Tibial nerve (tissue), 4 donors: ENCODE measurements at regions not wholly inside any gene's neighbourhood (a gene's known extent, or its start where the extent isn't known, plus 50 kb on each side); places are given as distances from the start of the nearest gene placed in this dataset.

Experiments
- DNase-seq, 2 donors: peaks; one replicate each; pipeline ENCODE4 v3.0.0-alpha.2; 2019; ENCODE audit warnings: low spot score in 2 of 2
- H3K27ac ChIP-seq, 4 donors: fragments of 200-600 bp; sonication (generic) in 3 of 4; one replicate each; pipeline ENCODE4 v1.5.1; 2017 to 2019; ENCODE audit warnings: mild to moderate bottlenecking in 1 of 4
- H3K27me3 ChIP-seq, 2 donors: fragments of 200-600 bp; sonication (generic) in 1 of 2; one replicate each; pipeline versions ENCODE4 v1.5.1 to v1.6.0; 2017 to 2019
- H3K36me3 ChIP-seq, 3 donors: fragments of 200-600 bp; sonication (generic); one replicate each; pipeline ENCODE4 v1.5.1; 2018 to 2019
- H3K4me1 ChIP-seq, 4 donors: fragments of 200-600 bp; sonication (generic) in 3 of 4; one replicate each; pipeline ENCODE4 v1.5.1; 2017 to 2019
- H3K4me3 ChIP-seq, 4 donors: fragments of 200-600 bp; sonication (generic) in 3 of 4; one replicate each; pipeline ENCODE4 v1.5.1; 2017 to 2019; ENCODE audit warnings: mild to moderate bottlenecking in 1 of 4, moderate library complexity in 1 of 4
- H3K9me3 ChIP-seq, 4 donors: fragments of 200-600 bp; sonication (generic) in 3 of 4; one replicate each; pipeline ENCODE4 v1.5.1; 2017 to 2019
- CTCF ChIP-seq, 5 experiments: fragments of 200-600 bp in 3 of 5; fragments of 450-650 bp in 2 of 5; sonication (generic) in 3 of 5; IDR thresholded peaks; one replicate each; pipeline ENCODE4 v1.5.1; 2016 to 2019; ENCODE audit warnings: antibody characterized with exemption in 5 of 5, mild to moderate bottlenecking in 3 of 5, moderate library complexity in 2 of 5
- EP300 ChIP-seq, 2 donors: sonication (generic); formaldehyde crosslinking; IDR thresholded peaks; one replicate each; pipeline ENCODE4 v1.6.1; 2017; ENCODE audit warnings: antibody characterized with exemption in 2 of 2, mild to moderate bottlenecking in 1 of 2
- POLR2A ChIP-seq, 2 donors: fragments of 450-650 bp; IDR thresholded peaks; one replicate each; pipeline ENCODE4 v1.6.1; 2017; ENCODE audit warnings: antibody characterized with exemption in 2 of 2, mild to moderate bottlenecking in 2 of 2, moderate library complexity in 2 of 2
- WGBS, 2 donors: methylation state at CpG; one replicate each; pipeline ENCODE4 v1.1.5; 2018; 5-methylcytosine and 5-hydroxymethylcytosine counted together

GRCh38 chr16:11493531-11493929 is 93.2 kb downstream of the LITAF start:
- no peak overlapping the region for H3K27ac ChIP-seq
- WGBS, 2 donors: 76 to 97% methylated on average over 10 of the region's 20 CpGs

GRCh38 chr16:11494029-11494428 is 92.7 kb downstream of the LITAF start:
- Histone ChIP-seq H3K4me1 (peaks cover 0 to 40% (median 20%) of the 10 kb centered on the region in 4 donors), H3K4me3 (no peak overlapping the region), H3K36me3 (peaks cover 0 to 12% (median 0%) of the 10 kb centered on the region in 3 donors), H3K9me3 (peaks cover 0 to 19% (median 2%) of the 10 kb centered on the region in 4 donors), H3K27ac (no peak overlapping the region), H3K27me3 (no peaks in the 10 kb centered on the region)
- no peak for DNase-seq
- WGBS, 2 donors: 95 to 96% methylated on average over 4 to 10 of the region's 17 CpGs
- TF ChIP-seq POLR2A (IDR thresholded peaks at IDR 0.05) (no peak), CTCF (IDR thresholded peaks at IDR 0.05) (no peak), EP300 (IDR thresholded peaks at IDR 0.05) (no peak)

More at GRCh38 chr16:11493531-11493929, 93.2 kb downstream of the LITAF start:
- no peaks in the 10 kb centered on the region for H3K27me3 ChIP-seq
- peaks cover 0 to 19% (median 2%) of the 10 kb centered on the region in 4 donors for H3K9me3 ChIP-seq
- no peak for DNase-seq
- no peak overlapping the region for H3K4me3 ChIP-seq
- TF ChIP-seq POLR2A (IDR thresholded peaks at IDR 0.05): no peak
- TF ChIP-seq EP300 (IDR thresholded peaks at IDR 0.05): no peak
- TF ChIP-seq CTCF (IDR thresholded peaks at IDR 0.05): no peak
- peaks cover 0 to 12% (median 0%) of the 10 kb centered on the region in 3 donors for H3K36me3 ChIP-seq
- H3K4me1 ChIP-seq: peaks cover 0 to 38% (median 20%) of the 10 kb centered on the region in 4 donors

GRCh38 chr16:11494433-11494832 is 92.3 kb downstream of the LITAF start:
- Histone ChIP-seq H3K36me3 (peaks cover 0 to 12% (median 0%) of the 10 kb centered on the region in 3 donors), H3K9me3 (peaks cover 0 to 19% (median 2%) of the 10 kb centered on the region in 4 donors), H3K27ac (no peak overlapping the region), H3K27me3 (no peaks in the 10 kb centered on the region), H3K4me3 (no peak overlapping the region), H3K4me1 (peaks cover 0 to 43% (median 20%) of the 10 kb centered on the region in 4 donors)
- no peak for DNase-seq
- 82 to 94% methylated on average over 3 to 5 of the region's 12 CpGs for WGBS, 2 donors
- TF ChIP-seq POLR2A (IDR thresholded peaks at IDR 0.05): no peak
- no peak for TF ChIP-seq EP300 (IDR thresholded peaks at IDR 0.05)
- TF ChIP-seq CTCF (IDR thresholded peaks at IDR 0.05): no peak

GRCh38 chr16:11495066-11495407 is 91.7 kb downstream of the LITAF start:
- H3K27ac ChIP-seq: no peak overlapping the region
- peaks cover 0 to 12% (median 0%) of the 10 kb centered on the region in 3 donors for H3K36me3 ChIP-seq
- peaks cover 0 to 45% (median 20%) of the 10 kb centered on the region in 4 donors for H3K4me1 ChIP-seq
- no peaks in the 10 kb centered on the region for H3K27me3 ChIP-seq
- H3K9me3 ChIP-seq: peaks cover 0 to 15% (median 2%) of the 10 kb centered on the region in 4 donors
- DNase-seq: no peak
- no peak overlapping the region for H3K4me3 ChIP-seq
- TF ChIP-seq POLR2A (IDR thresholded peaks at IDR 0.05) (no peak), CTCF (IDR thresholded peaks at IDR 0.05) (no peak), EP300 (IDR thresholded peaks at IDR 0.05) (no peak)
- WGBS, 2 donors: 75 to 89% methylated on average over 5 of the region's 5 CpGs
